Activated CD4-positive, alpha-beta T cell treated with anti-CD3 and anti-CD28 coated beads for 36 hours (primary cell): ENCODE measurements at regions not wholly inside any gene's neighbourhood (a gene's known extent, or its start where the extent isn't known, plus 50 kb on each side); places are given as distances from the start of the nearest gene placed in this dataset.
A peak's percentile ranks its signal among the peaks of the same experiment; 100 is the strongest.

Source experiments
- ATAC-seq: fragments of 200-7000 bp; cut with Tn5 transposase; one replicate; pipeline ENCODE4 v1.10.0; 2021; ENCODE audit warnings: mild to moderate bottlenecking, moderate library complexity
- CTCF ChIA-PET: fragments of 350-600 bp; sonication (Branson Sonifier 250); formaldehyde crosslinking; loops from one replicate; lab custom pipeline; 2021; ENCODE audit warnings: antibody characterized with exemption; lab: Charles Lee
- POLR2A ChIA-PET: fragments of 350-600 bp; sonication (Branson Sonifier 250); formaldehyde crosslinking; loops from one replicate; lab custom pipeline; 2021; ENCODE audit warnings: antibody characterized with exemption, inconsistent platforms; lab: Charles Lee
- DNase-seq: peaks from one replicate; pipeline ENCODE4 v3.0.0-alpha.2; 2020
- H3K27ac Mint-ChIP-seq: one replicate; pipeline ENCODE4 v1.8.0; 2021; ENCODE audit warnings: mixed read lengths
- H3K27me3 Mint-ChIP-seq: one replicate; pipeline ENCODE4 v1.8.0; 2021; ENCODE audit warnings: mixed read lengths
- H3K36me3 Mint-ChIP-seq: one replicate; pipeline ENCODE4 v1.8.0; 2021; ENCODE audit warnings: low read depth, mixed read lengths
- H3K4me1 Mint-ChIP-seq: one replicate; pipeline ENCODE4 v1.8.0; 2021; ENCODE audit warnings: mixed read lengths
- H3K4me3 Mint-ChIP-seq: one replicate; pipeline ENCODE4 v1.8.0; 2021; ENCODE audit warnings: mild to moderate bottlenecking, moderate library complexity, mixed read lengths
- H3K9me3 Mint-ChIP-seq: one replicate; pipeline ENCODE4 v1.8.0; 2021; ENCODE audit warnings: low read depth, mixed read lengths
- intact Hi-C, 2 experiments: fragments of 100-400 bp; cut with DNase I in 1 of 2; cut with micrococcal nuclease in 1 of 2; formaldehyde crosslinking; loops; one replicate each; pipeline versions ENCODE4 v1.14.2 to v1.15.1; 2022 to 2024; cut with DNase I, micrococcal nuclease

GRCh38 chr11:112584672-112585071, 324.0 kb upstream of the PLET1 start:
- H3K4me1 Mint-ChIP-seq, result peaks cover 1% of the 10 kb centered on the region
- CTCF ChIA-PET, result interaction anchor here (0.7 kb wide), 1 partner anchor 44 kb away, joined by 3 read pairs; no protein-coding TSS in a partner anchor
- H3K9me3 Mint-ChIP-seq, result no peaks in the 10 kb centered on the region
- no peak overlapping the region for H3K4me3 Mint-ChIP-seq
- no peak overlapping the region for H3K27ac Mint-ChIP-seq
- peak; percentile 45 for ATAC-seq
- DNase-seq, result peak; percentile 45
- POLR2A ChIA-PET, result no interaction called here
- intact Hi-C loops, result loop anchor here in 1 of 2 experiments (1.0 kb wide), 1 partner anchor 294 kb away; no protein-coding TSS in a partner anchor
- H3K36me3 Mint-ChIP-seq, result no peaks in the 10 kb centered on the region
- H3K27me3 Mint-ChIP-seq, result no peaks in the 10 kb centered on the region

- intact Hi-C loops, result loop anchor here (1.0 kb wide), 3 partner anchors 208 to 702 kb away; no protein-coding TSS in a partner anchor
- Mint-ChIP-seq H3K27me3 (no peaks in the 10 kb centered on the region), H3K4me1 (peaks cover 1% of the 10 kb centered on the region), H3K9me3 (no peaks in the 10 kb centered on the region), H3K27ac (no peak overlapping the region), H3K36me3 (no peaks in the 10 kb centered on the region), H3K4me3 (no peak overlapping the region)
- ChIA-PET POLR2A (interaction anchor here (1.9 kb wide), 1 partner anchor 702 kb away, joined by 6 read pairs; no protein-coding TSS in a partner anchor), CTCF (interaction anchor here (0.6 to 2.7 kb wide), 31 partner anchors 9 to 945 kb away, joined by 3 to 42 read pairs (median 4); no protein-coding TSS in a partner anchor)
- ATAC-seq, result no peak
- no peak for DNase-seq
Observed at GRCh38 chr11:112587664-112588063, 327.0 kb upstream of the PLET1 start.

GRCh38 chr11:112588252-112588694, 327.6 kb upstream of the PLET1 start:
- H3K4me3 Mint-ChIP-seq, result no peak overlapping the region
- H3K27ac Mint-ChIP-seq, result no peak overlapping the region
- DNase-seq (peak; percentile 64), ATAC-seq (peak; percentile 94)
- no peaks in the 10 kb centered on the region for H3K27me3 Mint-ChIP-seq
- CTCF ChIA-PET, result interaction anchor here (0.6 to 2.7 kb wide), 34 partner anchors 8 to 944 kb away, joined by 3 to 42 read pairs (median 4); no protein-coding TSS in a partner anchor
- intact Hi-C loops, result loop anchor here (1.0 kb wide), 3 partner anchors 207 to 701 kb away; no protein-coding TSS in a partner anchor
- no peaks in the 10 kb centered on the region for H3K36me3 Mint-ChIP-seq
- POLR2A ChIA-PET, result interaction anchor here (1.9 kb wide), 1 partner anchor 701 kb away, joined by 6 read pairs; no protein-coding TSS in a partner anchor
- no peaks in the 10 kb centered on the region for H3K9me3 Mint-ChIP-seq
- peaks cover 1% of the 10 kb centered on the region for H3K4me1 Mint-ChIP-seq

GRCh38 chr11:112589155-112589554, 328.5 kb upstream of the PLET1 start:
- Mint-ChIP-seq H3K27ac (no peak overlapping the region), H3K27me3 (no peaks in the 10 kb centered on the region), H3K9me3 (no peaks in the 10 kb centered on the region), H3K4me3 (no peak overlapping the region), H3K4me1 (peaks cover 1% of the 10 kb centered on the region), H3K36me3 (no peaks in the 10 kb centered on the region)
- ChIA-PET CTCF (interaction anchor here (0.7 to 2.7 kb wide), 13 partner anchors 34 to 943 kb away, joined by 3 to 42 read pairs (median 4); no protein-coding TSS in a partner anchor), POLR2A (interaction anchor here (1.9 kb wide), 1 partner anchor 700 kb away, joined by 6 read pairs; no protein-coding TSS in a partner anchor)
- DNase-seq (no peak), ATAC-seq (no peak)
- intact Hi-C loops, result no loop called here

GRCh38 chr11:112590764-112591163, 330.1 kb upstream of the PLET1 start:
- H3K27ac Mint-ChIP-seq, result no peak overlapping the region
- H3K9me3 Mint-ChIP-seq, result no peaks in the 10 kb centered on the region
- no peak for ATAC-seq
- no peak overlapping the region for H3K4me3 Mint-ChIP-seq
- H3K36me3 Mint-ChIP-seq, result no peaks in the 10 kb centered on the region
- intact Hi-C loops, result no loop called here
- H3K27me3 Mint-ChIP-seq, result no peaks in the 10 kb centered on the region
- CTCF ChIA-PET, result interaction anchor here (0.7 to 1.6 kb wide), 2 partner anchors 57 to 699 kb away, joined by 3 to 8 read pairs; no protein-coding TSS in a partner anchor
- DNase-seq, result no peak
- POLR2A ChIA-PET, result no interaction called here
- H3K4me1 Mint-ChIP-seq, result peaks cover 1% of the 10 kb centered on the region

- CTCF ChIA-PET, result interaction anchor here (0.6 kb wide), 1 partner anchor 477 kb away, joined by 3 read pairs; no protein-coding TSS in a partner anchor
Observed at GRCh38 chr11:112593440-112593839, 332.8 kb upstream of the PLET1 start.

GRCh38 chr11:112596324-112596723, 335.7 kb upstream of the PLET1 start:
- intact Hi-C loops, result no loop called here
- ATAC-seq, result no peak
- CTCF ChIA-PET, result interaction anchor here (0.6 to 1.0 kb wide), 2 partner anchors 8 to 375 kb away, joined by 3 to 4 read pairs; no protein-coding TSS in a partner anchor
- Mint-ChIP-seq H3K4me3 (no peak overlapping the region), H3K36me3 (no peaks in the 10 kb centered on the region), H3K27me3 (no peaks in the 10 kb centered on the region), H3K9me3 (no peaks in the 10 kb centered on the region), H3K4me1 (peaks cover 6% of the 10 kb centered on the region), H3K27ac (no peak overlapping the region)
- POLR2A ChIA-PET, result no interaction called here
- no peak for DNase-seq

More at GRCh38 chr11:112593440-112593839, 332.8 kb upstream of the PLET1 start:
- intact Hi-C loops, result no loop called here
- Mint-ChIP-seq H3K36me3 (no peaks in the 10 kb centered on the region), H3K27ac (no peak overlapping the region), H3K9me3 (no peaks in the 10 kb centered on the region), H3K4me3 (no peak overlapping the region), H3K4me1 (peaks cover 6% of the 10 kb centered on the region), H3K27me3 (no peaks in the 10 kb centered on the region)
- no peak for DNase-seq
- POLR2A ChIA-PET, result no interaction called here
- no peak for ATAC-seq

GRCh38 chr11:112597286-112597790, 336.7 kb upstream of the PLET1 start:
- peaks cover 6% of the 10 kb centered on the region for H3K4me1 Mint-ChIP-seq
- H3K27me3 Mint-ChIP-seq, result no peaks in the 10 kb centered on the region
- ATAC-seq (no peak), DNase-seq (no peak)
- POLR2A ChIA-PET, result no interaction called here
- H3K4me3 Mint-ChIP-seq, result no peak overlapping the region
- intact Hi-C loops, result no loop called here
- no peak overlapping the region for H3K27ac Mint-ChIP-seq
- CTCF ChIA-PET, result no interaction called here
- H3K36me3 Mint-ChIP-seq, result no peaks in the 10 kb centered on the region
- no peaks in the 10 kb centered on the region for H3K9me3 Mint-ChIP-seq

GRCh38 chr11:112599265-112599664, 338.6 kb upstream of the PLET1 start:
- H3K9me3 Mint-ChIP-seq, result no peaks in the 10 kb centered on the region
- ATAC-seq (no peak), DNase-seq (no peak)
- POLR2A ChIA-PET, result no interaction called here
- H3K4me3 Mint-ChIP-seq, result no peak overlapping the region
- no peaks in the 10 kb centered on the region for H3K36me3 Mint-ChIP-seq
- CTCF ChIA-PET, result no interaction called here
- H3K27ac Mint-ChIP-seq, result no peak overlapping the region
- peaks cover 1% of the 10 kb centered on the region for H3K27me3 Mint-ChIP-seq
- intact Hi-C loops, result no loop called here
- peaks cover 6% of the 10 kb centered on the region for H3K4me1 Mint-ChIP-seq

GRCh38 chr11:112599856-112600533, 339.3 kb upstream of the PLET1 start:
- no peaks in the 10 kb centered on the region for H3K9me3 Mint-ChIP-seq
- H3K27me3 Mint-ChIP-seq, result peaks cover 1% of the 10 kb centered on the region
- intact Hi-C loops, result no loop called here
- DNase-seq (no peak), ATAC-seq (no peak)
- H3K27ac Mint-ChIP-seq, result no peak overlapping the region
- POLR2A ChIA-PET, result no interaction called here
- no peak overlapping the region for H3K4me3 Mint-ChIP-seq
- CTCF ChIA-PET, result no interaction called here
- peaks cover 6% of the 10 kb centered on the region for H3K4me1 Mint-ChIP-seq
- H3K36me3 Mint-ChIP-seq, result no peaks in the 10 kb centered on the region

- Mint-ChIP-seq H3K4me3 (no peak overlapping the region), H3K27me3 (peaks cover 12% of the 10 kb centered on the region), H3K4me1 (no peaks in the 10 kb centered on the region), H3K27ac (no peak overlapping the region), H3K36me3 (no peaks in the 10 kb centered on the region), H3K9me3 (no peaks in the 10 kb centered on the region)
- peak; percentile 19 for ATAC-seq
- DNase-seq, result no peak
- intact Hi-C loops, result no loop called here
- POLR2A ChIA-PET, result no interaction called here
- CTCF ChIA-PET, result interaction anchor here (1.1 kb wide), 1 partner anchor 13 kb away, joined by 4 read pairs; no protein-coding TSS in a partner anchor
Observed at GRCh38 chr11:112605093-112605666, 344.5 kb upstream of the PLET1 start.
